OCI-LY1 (cell line): ENCODE measurements at regions not wholly inside any gene's neighbourhood (a gene's known extent, or its start where the extent isn't known, plus 50 kb on each side); places are given as distances from the start of the nearest gene placed in this dataset.

Experiments used
- EZH2 ChIP-seq: fragments of 200-600 bp; sonication (generic), shearing (Covaris generic); IDR thresholded peaks from 2 replicates; pipeline ENCODE4 v1.8.0; 2017; ENCODE audit warnings: borderline replicate concordance, mixed run types, mild to moderate bottlenecking, antibody characterized with exemption, low read length, moderate library complexity, mixed read lengths
- TF ChIP-seq, protein P1 (sequence below): fragments of 200-600 bp; sonication (generic), shearing (Covaris generic); IDR thresholded peaks from 2 replicates; pipeline ENCODE4 v1.5.1; 2017; ENCODE audit warnings: mild to moderate bottlenecking, antibody characterized with exemption, low read length, moderate library complexity, mixed read lengths

DNA sequence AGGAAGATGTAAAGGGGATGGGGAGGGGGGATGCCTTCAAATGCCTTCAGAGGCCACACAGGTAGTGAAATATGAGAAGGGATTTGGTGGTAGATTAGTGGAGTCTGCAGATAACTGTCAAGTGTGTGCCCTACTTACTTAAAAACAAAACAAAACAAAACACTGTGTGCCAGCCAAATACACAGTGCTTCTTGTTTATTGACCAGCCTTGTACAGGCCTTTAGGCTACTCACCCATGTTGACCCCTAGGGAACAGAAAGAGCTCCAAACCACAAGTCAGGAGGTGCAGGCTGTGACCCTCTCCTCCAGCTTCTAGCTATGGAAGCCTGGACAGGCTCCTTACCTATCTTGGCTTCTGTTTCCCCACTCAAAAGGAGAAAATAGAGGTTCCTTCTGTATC, 562.0 kb downstream of the ETNK1 start:
- TF ChIP-seq, protein P1, sequence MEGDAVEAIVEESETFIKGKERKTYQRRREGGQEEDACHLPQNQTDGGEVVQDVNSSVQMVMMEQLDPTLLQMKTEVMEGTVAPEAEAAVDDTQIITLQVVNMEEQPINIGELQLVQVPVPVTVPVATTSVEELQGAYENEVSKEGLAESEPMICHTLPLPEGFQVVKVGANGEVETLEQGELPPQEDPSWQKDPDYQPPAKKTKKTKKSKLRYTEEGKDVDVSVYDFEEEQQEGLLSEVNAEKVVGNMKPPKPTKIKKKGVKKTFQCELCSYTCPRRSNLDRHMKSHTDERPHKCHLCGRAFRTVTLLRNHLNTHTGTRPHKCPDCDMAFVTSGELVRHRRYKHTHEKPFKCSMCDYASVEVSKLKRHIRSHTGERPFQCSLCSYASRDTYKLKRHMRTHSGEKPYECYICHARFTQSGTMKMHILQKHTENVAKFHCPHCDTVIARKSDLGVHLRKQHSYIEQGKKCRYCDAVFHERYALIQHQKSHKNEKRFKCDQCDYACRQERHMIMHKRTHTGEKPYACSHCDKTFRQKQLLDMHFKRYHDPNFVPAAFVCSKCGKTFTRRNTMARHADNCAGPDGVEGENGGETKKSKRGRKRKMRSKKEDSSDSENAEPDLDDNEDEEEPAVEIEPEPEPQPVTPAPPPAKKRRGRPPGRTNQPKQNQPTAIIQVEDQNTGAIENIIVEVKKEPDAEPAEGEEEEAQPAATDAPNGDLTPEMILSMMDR = no peak
- no peak for TF ChIP-seq EZH2
